ENCODE measurements at regions not wholly inside any gene's neighbourhood (a gene's known extent, or its start where the extent isn't known, plus 50 kb on each side); places are given as distances from the start of the nearest gene placed in this dataset.
"Not testable (repeated sequence)": the region's sequence is repeated elsewhere in the genome, so short reads cannot be mapped to it uniquely, and the experiment has no call there.

DNA sequence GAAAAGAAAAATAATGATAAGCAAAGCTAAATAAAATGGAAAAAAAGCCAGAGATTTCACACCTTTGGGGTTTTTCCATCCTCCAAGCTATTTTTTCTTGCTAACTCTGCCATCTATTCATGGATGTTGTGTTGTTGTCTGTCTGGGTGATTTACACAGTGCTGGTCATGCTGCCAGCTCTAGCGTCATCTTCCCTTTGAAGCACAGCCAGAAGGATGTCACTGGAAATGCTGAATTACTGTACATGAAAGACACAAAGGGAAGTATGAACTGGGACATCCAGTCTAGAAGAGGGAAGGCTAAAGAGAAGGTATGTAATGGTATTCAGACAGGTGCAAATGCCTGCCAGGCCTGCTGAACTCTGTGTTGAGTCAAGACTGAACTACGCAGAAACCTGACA lies 241.9 kb upstream of the STXBP5 start:
- DNase-seq (ENCODE audit: low spot score), result peak; percentile 23
- in situ Hi-C loops (cut with HindIII; ENCODE audit: low sequenced_read_pairs), result no loop called here

DNA sequence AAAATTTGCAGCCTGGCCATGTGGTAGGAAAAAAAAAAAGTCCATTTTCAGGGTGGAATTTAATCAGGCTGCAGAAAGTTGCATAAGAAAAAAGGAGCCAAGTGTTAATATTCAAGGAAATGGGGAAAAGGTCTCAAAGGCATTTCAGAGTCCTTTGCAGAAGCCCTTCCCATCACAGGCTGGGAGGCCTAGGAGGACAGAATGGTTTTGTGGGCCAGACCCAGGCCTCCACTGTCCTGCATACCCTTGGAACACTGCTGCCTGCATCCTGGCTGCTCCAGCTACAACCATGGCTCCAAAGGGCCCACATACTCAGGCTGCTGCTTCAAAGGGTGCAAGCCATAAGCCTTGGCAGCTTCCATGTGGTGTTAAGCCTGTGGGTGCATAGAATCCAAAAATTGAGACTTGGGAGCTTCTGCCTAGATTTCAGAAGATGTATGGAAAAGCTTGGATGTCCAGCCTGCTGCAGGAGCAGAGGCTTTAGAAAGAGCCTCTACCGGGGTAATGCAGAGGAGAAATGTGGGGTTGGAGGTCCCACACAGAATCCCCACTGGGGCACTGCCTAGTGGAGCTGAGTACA lies 239.0 kb upstream of the STXBP5 start:
- in situ Hi-C loops (cut with HindIII; ENCODE audit: low sequenced_read_pairs), result no loop called here
- no peak for DNase-seq (ENCODE audit: low spot score)

DNA sequence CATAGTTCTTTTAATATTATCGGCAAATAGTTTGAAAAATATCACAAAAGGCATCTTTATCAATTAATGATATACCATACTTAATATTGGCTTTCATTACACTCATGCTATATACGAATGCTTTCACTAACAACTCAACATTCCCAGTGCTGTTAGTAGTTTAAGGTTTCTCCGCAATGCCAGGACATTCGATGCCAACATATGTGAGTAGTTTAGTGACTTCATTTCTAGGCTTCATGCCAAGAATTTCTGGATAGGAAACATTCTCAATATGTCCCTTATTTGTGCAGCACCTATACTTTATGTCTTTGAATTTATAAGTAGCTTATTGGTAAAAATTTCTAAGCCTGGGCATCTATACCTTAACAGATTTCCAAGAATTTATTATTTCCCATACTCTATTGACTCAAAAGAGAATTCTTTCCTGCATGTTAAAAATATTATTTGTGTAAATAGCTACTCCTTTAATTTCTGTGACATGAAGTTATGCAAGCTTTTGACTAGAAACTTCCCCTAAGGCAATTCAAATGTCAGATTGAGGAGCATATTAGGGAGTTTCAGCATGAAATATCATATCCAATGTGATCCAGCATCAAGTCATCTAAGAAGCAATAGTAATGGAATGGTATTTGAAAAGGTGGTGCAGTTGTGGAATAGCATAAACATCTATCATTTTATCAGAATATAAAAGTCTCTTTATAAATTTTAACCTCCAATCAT lies 236.0 kb upstream of the STXBP5 start:
- in situ Hi-C loops (cut with HindIII; ENCODE audit: low sequenced_read_pairs), result no loop called here
- peak; percentile 83 for DNase-seq (ENCODE audit: low spot score)

DNA sequence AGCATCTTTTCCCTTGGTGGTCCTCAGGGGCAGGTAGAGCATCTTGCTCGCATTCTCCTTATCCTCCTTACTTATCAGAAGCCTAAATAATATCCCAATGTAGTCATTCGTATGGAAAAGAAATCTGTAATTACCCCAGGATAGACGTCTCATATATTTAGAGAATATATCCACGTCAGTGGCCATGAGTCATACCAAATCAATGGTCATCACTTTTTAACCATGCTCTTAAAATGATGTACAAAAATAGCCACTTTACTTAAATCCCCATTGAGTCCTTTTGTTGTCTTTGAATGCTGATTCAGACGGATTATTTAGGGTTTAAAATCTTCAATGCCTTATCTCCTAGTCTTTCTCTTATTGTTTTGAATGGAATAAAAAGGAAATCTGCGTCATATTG lies 231.7 kb upstream of the STXBP5 start:
- no peak for DNase-seq (ENCODE audit: low spot score)
- in situ Hi-C loops (cut with HindIII; ENCODE audit: low sequenced_read_pairs), result no loop called here

DNA sequence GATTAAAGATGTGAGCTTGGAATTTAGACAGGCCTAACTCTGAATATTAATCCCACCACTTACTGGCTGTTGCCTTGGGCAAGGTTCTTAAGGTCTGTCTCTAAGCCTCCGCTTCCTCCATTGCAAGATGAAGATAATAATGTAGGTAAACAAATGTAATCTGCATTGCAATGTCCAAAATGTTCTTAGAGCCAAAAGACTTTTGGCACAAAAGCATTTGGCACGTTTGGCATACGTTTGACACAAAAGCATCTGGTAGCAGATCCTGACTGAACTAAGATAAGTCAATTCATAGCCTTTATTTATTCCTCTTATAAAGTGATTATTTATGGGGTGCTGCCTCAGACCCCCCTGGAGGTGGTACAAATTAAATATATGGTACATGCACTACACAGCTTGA lies 229.9 kb upstream of the STXBP5 start:
- in situ Hi-C loops (cut with HindIII; ENCODE audit: low sequenced_read_pairs), result no loop called here
- DNase-seq (ENCODE audit: low spot score), result peak; percentile 76

DNA sequence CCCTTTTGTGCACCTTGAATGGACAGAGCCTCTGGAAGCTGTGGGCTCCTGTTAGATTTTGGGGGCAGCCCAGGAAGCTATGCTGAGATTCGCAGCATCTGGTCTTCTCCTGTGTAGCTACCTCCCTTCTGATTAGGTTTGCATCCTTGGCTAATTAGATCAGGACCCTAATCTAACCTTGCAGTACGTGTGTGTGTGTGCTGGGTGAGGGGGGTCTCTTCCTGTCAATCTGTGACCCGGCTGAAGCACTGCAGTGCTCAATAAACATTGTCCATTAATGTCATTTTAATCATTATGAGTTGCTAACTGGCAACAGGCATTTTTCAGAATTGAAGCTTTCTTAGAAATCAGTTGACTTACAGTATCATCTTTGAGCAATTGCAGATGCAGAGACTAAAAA lies 229.1 kb upstream of the STXBP5 start:
- in situ Hi-C loops (cut with HindIII; ENCODE audit: low sequenced_read_pairs), result no loop called here
- no peak for DNase-seq (ENCODE audit: low spot score)

DNA sequence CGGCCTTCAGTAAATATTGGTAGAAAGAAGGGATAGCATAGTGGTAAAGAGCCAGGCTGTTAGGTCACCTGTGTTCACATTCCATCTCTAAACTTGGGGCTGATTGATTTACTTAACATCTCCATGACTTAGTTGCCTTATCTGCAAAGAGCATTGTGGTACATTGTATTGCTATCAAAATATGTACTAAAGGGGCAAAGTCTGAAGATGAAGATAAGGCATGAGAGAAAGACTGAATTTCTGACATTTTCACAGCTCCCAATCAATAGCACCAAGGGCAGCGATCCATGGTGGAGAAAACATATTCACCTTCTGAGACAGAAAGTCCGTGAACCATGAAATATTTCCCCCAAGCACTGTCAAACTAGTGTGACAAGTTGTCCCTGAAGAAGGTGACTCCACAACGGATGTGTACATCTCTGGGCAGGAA lies 223.3 kb upstream of the STXBP5 start:
- DNase-seq (ENCODE audit: low spot score), result no peak
- in situ Hi-C loops (cut with HindIII; ENCODE audit: low sequenced_read_pairs), result no loop called here

DNA sequence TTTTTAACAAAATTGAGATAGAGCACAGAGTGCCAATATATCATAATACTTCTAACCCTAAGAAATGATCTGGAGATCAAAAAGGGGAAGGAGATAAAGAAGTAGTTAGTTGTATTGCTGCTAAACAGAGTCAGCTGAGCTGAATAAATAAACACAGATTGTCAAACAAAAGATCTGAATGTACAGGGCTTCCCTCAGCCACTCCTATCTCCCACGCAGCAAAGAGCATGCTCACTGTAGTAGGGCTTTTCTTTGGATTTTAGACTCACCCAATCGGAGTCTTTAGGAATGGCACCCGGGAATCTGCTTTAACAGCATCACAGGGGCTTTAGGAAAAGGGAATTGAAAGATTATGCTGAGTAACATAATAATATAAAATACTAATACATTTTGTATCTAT lies 222.2 kb upstream of the STXBP5 start:
- in situ Hi-C loops (cut with HindIII; ENCODE audit: low sequenced_read_pairs), result no loop called here

DNA sequence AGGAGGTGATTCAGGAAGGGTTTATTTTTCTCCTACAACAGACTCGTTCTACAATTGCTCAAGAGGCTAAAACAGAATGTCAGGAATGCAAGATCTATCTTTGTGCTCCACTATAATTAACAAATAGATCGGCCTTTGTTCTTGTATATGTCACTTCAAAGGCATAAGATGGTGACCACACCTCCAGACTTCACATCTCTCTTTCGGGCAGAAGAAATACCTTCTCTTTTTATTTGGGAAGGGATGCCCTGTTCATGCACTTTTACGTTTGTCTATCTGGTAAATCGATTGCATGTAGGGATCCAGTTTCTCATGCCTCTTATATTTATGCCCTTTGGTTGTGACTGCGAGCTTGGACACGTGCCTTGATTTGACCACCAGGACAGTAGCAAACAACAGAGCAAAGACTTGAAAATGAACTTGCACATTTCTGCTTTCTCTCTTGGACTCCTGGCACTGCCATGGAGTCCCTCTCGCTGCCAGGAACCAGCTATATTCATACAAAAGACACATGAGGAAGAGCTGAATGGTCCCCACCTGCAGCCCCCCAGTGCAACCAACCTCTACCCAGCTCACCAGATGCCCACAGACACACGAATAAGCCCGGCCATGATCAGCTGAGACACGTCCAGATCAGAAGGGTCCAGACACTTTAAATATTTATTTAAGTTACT lies 219.8 kb upstream of the STXBP5 start:
- in situ Hi-C loops (cut with HindIII; ENCODE audit: low sequenced_read_pairs), result no loop called here
- DNase-seq (ENCODE audit: low spot score), result no peak

More for the DNA sequence above, 222.2 kb upstream of the STXBP5 start:
- no peak for DNase-seq (ENCODE audit: low spot score)

DNA sequence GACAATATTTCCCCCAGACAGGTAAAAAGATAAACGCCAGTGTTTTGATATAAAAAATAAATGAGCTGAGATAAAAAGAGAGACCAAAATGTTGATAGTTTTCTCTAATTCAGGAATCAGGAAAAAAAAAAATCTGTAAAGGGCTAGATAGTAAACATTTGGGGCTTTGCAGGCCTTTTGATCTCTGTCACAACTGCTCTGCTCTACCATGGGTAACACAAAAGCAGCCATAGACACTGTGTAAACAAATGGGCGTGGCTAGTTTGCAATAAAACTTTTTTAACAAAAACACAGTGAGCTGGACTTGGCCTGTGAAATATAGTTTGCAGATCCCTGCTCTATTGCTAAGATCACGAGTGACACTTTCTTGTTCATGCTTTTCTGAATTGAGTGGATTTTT lies 219.1 kb upstream of the STXBP5 start:
- DNase-seq (ENCODE audit: low spot score), result no peak

DNA sequence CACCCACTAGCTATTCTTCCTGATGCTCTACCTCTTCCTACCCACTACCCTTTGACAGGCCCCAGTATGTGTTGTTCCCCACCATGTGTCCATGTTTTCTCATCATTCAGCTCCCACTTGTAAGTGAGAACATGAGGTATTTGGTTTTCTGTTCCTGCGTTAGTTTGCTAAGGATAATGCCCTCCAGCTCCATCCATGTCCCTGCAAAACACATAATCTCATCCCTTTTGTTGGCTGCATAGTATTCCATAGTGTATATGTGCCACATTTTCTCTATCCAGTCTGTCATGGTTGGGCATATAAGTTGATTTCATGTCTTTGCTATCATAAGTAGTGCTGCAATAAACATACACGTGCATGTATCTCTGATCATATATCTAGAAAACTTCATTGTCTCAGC lies 218.3 kb upstream of the STXBP5 start:
- no peak for DNase-seq (ENCODE audit: low spot score)
- in situ Hi-C loops (cut with HindIII; ENCODE audit: low sequenced_read_pairs), result no loop called here

More for the DNA sequence above, 219.1 kb upstream of the STXBP5 start:
- in situ Hi-C loops (cut with HindIII; ENCODE audit: low sequenced_read_pairs), result no loop called here

DNA sequence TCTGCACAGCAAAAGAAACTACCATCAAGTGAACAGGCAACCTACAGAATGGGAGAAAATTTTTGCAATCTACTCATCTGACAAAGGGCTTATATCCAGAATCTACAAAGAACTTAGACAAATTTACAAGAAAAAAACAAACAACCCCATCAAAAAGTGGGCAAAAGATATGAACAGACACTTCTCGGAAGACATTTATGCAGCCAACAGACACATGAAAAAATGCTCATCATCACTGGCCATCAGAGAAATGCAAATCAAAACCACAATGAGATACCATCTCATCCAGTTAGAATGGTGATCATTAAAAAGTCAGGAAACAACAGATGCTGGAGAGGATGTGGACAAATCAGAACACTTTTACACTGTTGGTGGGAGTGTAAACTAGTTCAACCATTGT lies 216.3 kb upstream of the STXBP5 start:
- DNase-seq (ENCODE audit: low spot score); in situ Hi-C loops (cut with HindIII; ENCODE audit: low sequenced_read_pairs): not testable (repeated sequence)

DNA sequence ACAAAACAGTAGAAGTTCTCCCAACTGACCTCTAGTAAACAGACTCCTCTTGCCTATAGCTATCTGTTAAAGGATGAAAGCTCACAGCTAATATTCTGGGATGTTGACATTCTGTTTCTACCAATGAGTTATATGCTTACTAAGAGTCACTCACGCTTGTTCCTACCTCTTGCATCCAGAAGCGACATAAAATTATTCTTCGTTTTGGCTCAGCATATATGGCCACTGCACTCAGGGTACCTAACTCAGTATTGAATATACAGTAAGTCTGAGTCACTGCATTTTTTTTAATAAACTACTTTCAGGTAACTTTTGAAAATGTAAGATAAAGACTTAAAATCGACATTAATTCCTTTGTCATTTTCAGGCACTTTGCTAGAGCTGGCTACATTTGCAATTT lies 214.4 kb upstream of the STXBP5 start:
- in situ Hi-C loops (cut with HindIII; ENCODE audit: low sequenced_read_pairs), result no loop called here
- no peak for DNase-seq (ENCODE audit: low spot score)

DNA sequence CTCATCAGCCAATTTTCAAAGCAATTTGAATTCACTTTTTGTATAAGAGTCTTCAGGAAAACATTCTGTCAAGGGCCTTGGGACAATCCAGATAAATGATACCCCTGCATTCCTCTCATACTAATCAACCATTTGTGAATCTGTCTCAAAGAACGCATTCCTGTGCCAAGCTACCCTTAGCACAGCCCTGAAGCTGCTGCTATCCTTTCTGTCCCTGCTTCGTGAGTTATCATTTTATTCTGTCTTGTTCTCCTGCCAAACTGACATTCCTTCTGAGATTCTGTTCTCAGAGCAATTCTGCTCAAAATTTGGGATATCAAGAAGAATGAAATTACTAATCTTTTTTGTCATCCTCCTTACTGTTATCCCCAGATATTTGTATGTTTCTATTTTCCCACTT lies 213.9 kb upstream of the STXBP5 start:
- peak; percentile 72 for DNase-seq (ENCODE audit: low spot score)
- in situ Hi-C loops (cut with HindIII; ENCODE audit: low sequenced_read_pairs), result no loop called here

DNA sequence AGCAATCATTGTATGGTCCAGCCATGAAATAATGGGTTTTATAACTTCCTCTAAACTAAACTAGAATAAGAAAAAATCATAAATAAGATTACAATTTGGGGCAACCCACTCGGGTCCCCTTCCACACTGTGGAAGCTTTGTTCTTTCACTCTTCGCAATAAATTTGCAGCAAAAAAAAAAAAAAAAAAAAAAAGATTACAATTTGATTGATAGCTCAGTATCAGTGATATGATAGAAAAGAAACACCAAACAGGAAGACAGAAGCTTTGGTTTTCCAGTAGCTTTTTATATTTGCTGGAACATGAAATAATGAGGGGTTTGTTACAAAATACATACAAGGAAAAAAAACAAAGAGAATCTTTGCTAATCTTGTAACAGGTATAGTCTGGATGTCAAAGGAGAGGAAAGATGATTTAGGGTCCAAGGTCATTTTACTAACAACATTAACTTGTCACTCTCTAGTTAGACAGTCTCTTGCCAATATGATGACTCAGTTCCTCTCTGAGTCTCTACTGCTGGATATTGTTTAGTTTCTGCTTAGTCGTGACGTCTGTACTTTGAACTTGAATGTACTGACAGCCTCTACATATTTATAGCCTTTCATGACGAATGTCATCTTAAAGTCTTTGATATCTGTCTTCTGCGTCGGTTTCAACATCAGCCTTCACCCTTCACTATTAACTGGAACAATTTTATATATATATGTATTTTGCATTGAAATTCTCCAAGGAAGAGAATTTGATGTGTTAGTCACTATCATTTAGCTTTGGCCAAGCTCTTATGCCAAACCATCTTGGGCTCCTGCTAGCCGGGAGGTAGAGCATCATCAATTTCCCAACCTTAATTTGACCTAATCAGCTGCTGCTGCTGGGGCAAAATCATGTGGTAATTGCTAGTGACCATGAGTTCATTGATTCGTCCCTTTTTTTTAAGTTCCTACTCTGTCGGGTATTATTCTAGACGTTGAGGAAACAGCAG lies 213.1 kb upstream of the STXBP5 start:
- in situ Hi-C loops (cut with HindIII; ENCODE audit: low sequenced_read_pairs), result no loop called here
- DNase-seq (ENCODE audit: low spot score), result no peak

DNA sequence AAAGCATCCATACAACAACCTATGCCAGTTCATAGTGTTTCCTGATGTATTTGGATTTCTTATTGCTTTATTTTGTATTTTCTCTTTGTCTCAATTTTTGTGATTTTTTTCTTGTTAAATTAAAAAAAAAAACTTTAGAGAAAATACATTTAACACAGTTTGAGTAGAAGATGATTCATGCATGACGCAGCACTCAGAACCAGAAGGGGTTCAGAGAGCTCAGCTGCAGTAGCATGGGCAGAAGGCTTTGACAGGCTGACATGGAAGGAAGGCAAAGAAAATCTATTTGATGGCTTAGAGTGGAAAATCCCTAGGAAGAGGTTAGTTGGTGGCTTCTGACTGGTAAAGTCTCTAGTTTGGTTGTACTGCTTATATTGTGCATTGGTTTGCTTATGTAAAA lies 207.2 kb upstream of the STXBP5 start:
- DNase-seq (ENCODE audit: low spot score), result no peak
- in situ Hi-C loops (cut with HindIII; ENCODE audit: low sequenced_read_pairs), result no loop called here

DNA sequence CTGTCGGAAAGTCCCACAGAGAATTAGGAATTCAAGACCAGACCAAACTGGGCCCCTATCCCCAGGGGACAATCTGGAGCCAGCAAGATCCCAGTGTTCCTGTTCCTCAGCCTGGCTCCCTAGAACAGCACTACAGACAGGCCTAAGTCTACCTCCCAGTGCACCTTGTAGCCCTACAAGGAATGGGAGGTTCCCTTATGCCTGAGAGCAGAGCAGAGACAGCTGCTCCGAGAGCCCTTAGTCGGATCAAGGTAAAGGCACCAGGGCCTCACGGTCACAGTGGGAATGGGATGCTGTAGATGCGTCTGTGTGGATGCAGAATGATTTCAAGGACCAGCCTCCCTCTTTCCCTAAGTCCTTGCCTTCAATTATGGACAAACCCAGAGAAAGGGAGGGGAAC lies 204.5 kb upstream of the STXBP5 start:
- no peak for DNase-seq (ENCODE audit: low spot score)
- in situ Hi-C loops (cut with HindIII; ENCODE audit: low sequenced_read_pairs), result no loop called here

DNA sequence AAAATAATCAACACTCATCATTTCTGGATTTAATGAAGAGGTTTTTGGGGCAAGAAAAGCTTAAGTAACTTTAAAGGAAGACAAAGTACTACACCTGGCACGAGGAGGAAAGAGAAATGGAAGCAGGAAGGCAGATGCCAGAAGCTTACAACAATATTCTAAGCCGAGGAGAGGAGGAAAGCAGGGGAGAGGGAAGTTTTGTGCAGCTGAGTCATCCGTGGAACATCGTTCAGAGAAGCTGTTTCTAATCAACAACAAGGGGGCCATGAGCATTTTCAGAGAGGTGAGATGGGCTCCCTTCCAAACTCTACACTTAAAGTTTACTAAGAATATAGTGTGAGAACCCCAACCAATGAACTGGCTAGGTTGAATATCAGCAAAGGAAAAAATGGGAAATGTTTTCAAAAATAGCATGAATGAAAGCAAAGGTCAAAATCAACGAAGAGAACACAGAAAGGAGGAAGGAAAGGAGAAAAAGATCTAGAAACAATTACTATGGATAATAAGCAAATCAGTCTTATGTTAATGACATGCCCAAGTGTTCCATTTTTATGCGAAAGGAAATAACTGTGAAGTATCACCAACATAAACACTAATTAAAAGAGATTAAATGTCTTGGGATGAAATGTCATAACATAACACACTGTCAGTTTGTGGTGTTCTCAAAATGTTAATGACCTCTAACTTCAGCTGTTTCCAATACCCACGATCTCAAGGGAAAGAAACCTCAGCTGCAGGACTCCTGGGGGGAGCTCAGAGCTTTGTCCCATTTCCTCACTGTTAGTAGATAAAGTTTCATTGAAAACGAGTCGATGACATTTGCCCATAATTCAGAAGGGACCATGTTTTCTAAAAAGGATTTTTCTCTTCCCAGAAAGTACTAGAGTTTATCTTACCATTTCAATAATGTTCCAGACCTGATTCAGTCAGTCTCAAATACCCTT lies 203.4 kb upstream of the STXBP5 start:
- no peak for DNase-seq (ENCODE audit: low spot score)
- in situ Hi-C loops (cut with HindIII; ENCODE audit: low sequenced_read_pairs), result no loop called here

DNA sequence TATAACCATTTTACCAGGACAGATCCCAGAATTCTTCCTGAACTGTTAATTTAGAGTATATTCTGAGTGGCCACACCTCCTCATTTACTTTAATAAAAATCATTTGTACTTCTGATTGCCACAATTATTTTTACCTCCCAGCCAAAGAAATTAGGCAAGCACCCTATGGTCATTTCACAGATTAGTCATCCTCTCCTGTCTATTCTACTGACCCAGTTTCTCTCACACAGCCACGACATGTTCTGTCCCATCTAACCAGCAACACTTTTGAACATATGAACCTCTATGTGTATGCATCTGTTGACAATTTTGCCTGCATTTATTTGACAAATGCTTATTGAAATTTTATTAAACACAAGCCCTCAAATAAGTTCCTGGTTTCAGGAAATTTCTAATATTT lies 202.6 kb upstream of the STXBP5 start:
- DNase-seq (ENCODE audit: low spot score), result peak; percentile 66
- in situ Hi-C loops (cut with HindIII; ENCODE audit: low sequenced_read_pairs), result no loop called here

All from G401 (cell line).